Stimulated activated CD8-positive, alpha-beta memory T cell treated with anti-CD3 and anti-CD28 coated beads, Interleukin-2, amount 100 ng/mL, for 1 hour (primary cell): ENCODE measurements at regions not wholly inside any gene's neighbourhood (a gene's known extent, or its start where the extent isn't known, plus 50 kb on each side); places are given as distances from the start of the nearest gene placed in this dataset.
"Not testable (repeated sequence)": the region's sequence is repeated elsewhere in the genome, so short reads cannot be mapped to it uniquely, and the experiment has no call there.

Experiments
- DNase-seq, 2 donors: peaks; one replicate each; pipeline ENCODE4 v3.0.0-alpha.2; 2020; ENCODE audit warnings: low read depth in 2 of 2

- peak; percentile 24 to 37 for DNase-seq
Observed at GRCh38 chr2:113551637-113552318, 53.3 kb downstream of the FOXD4L1 start.

- not testable (repeated sequence) for DNase-seq
Observed at GRCh38 chr2:113559820-113560219, 61.4 kb downstream of the FOXD4L1 start.

- DNase-seq, result not testable (repeated sequence)
Observed at GRCh38 chr2:113562662-113563061, 64.2 kb downstream of the FOXD4L1 start.

- DNase-seq, result not testable (repeated sequence)
Observed at GRCh38 chr2:113566674-113567480, 60.2 kb upstream of the RABL2A start.

GRCh38 chr2:113567481-113567849 lies 59.6 kb upstream of the RABL2A start:
- DNase-seq, result not testable (repeated sequence)

- DNase-seq, result not testable (repeated sequence)
Observed at GRCh38 chr2:113568231-113568630, 58.8 kb upstream of the RABL2A start.

GRCh38 chr2:113570082-113570481 lies 57.0 kb upstream of the RABL2A start:
- not testable (repeated sequence) for DNase-seq

- not testable (repeated sequence) for DNase-seq
Observed at GRCh38 chr2:113570509-113571009, 56.5 kb upstream of the RABL2A start.

GRCh38 chr2:113571482-113572068 lies 55.5 kb upstream of the RABL2A start:
- not testable (repeated sequence) for DNase-seq

GRCh38 chr2:113575721-113576120 lies 51.3 kb upstream of the RABL2A start:
- DNase-seq, result not testable (repeated sequence)

GRCh38 chr2:113576353-113576752 lies 50.7 kb upstream of the RABL2A start:
- DNase-seq, result not testable (repeated sequence)
